Upper lobe of left lung (tissue), 4 donors: ENCODE measurements at regions not wholly inside any gene's neighbourhood (a gene's known extent, or its start where the extent isn't known, plus 50 kb on each side); places are given as distances from the start of the nearest gene placed in this dataset.

ENCODE experiments used
- CTCF ChIP-seq, 6 experiments: fragments of 450-650 bp in 4 of 6; fragments of 200-600 bp in 2 of 6; sonication (generic) in 2 of 6; IDR thresholded peaks; one replicate each; pipeline ENCODE4 v1.5.1; 2016 to 2019; ENCODE audit warnings: antibody characterized with exemption in 6 of 6
- POLR2A ChIP-seq, 4 donors: fragments of 450-650 bp; IDR thresholded peaks; one replicate each; pipeline ENCODE4 v1.5.1; 2016 to 2017; ENCODE audit warnings: antibody characterized with exemption in 4 of 4, mild to moderate bottlenecking in 2 of 4
- POLR2AphosphoS5 ChIP-seq, 2 donors: sonication (generic); formaldehyde crosslinking; IDR thresholded peaks; one replicate each; pipeline ENCODE4 v1.5.1; 2017; ENCODE audit warnings: antibody characterized with exemption in 2 of 2

GRCh38 chr13:88217883-88218282, 546.7 kb downstream of the SLITRK5 start:
- no peak for TF ChIP-seq CTCF (IDR thresholded peaks at IDR 0.05)
- no peak for TF ChIP-seq POLR2A (IDR thresholded peaks at IDR 0.05)
- TF ChIP-seq POLR2AphosphoS5 (IDR thresholded peaks at IDR 0.05) = no peak
